Transverse colon (tissue), 4 donors: ENCODE measurements at regions not wholly inside any gene's neighbourhood (a gene's known extent, or its start where the extent isn't known, plus 50 kb on each side); places are given as distances from the start of the nearest gene placed in this dataset.

Experiments
- CTCF ChIP-seq, 5 experiments: fragments of 200-600 bp in 3 of 5; fragments of 450-650 bp in 2 of 5; sonication (generic) in 3 of 5; IDR thresholded peaks; 1 replicate in 2 of 5; 2 replicates in 3 of 5; pipeline ENCODE4 v1.5.1; 2016 to 2017; ENCODE audit warnings: antibody characterized with exemption in 5 of 5, inconsistent platforms in 3 of 5, mild to moderate bottlenecking in 2 of 5, moderate library complexity in 1 of 5
- EP300 ChIP-seq: sonication (generic); formaldehyde crosslinking; IDR thresholded peaks from one replicate; pipeline ENCODE4 v1.6.1; 2017; ENCODE audit warnings: antibody characterized with exemption, low read depth
- POLR2A ChIP-seq: fragments of 450-650 bp; IDR thresholded peaks from one replicate; pipeline ENCODE4 v1.6.1; 2016; ENCODE audit warnings: antibody characterized with exemption, mild to moderate bottlenecking, moderate library complexity
- POLR2AphosphoS5 ChIP-seq, 3 donors: sonication (generic); formaldehyde crosslinking; IDR thresholded peaks; one replicate each; pipeline ENCODE4 v1.6.1; 2016; ENCODE audit warnings: antibody characterized with exemption in 3 of 3

DNA sequence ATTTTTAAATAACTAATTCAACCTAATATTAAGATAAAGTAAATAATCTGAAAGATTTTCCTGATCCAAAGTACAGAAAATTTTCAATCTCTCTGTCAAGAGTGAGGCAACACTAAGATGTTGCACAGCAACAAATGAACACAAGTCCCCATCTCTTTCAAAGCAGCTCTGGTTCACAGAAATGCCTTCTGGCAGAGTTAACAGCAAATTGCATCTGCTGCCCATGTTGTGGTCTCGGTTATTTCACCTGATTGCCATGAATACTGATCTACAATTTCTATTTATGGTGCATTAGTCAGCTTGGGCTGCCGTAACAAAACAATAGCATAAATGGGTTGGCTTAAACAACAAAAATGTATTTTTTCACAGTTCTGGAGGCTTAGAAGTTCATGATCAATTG, 167.3 kb downstream of the BCHE start:
- TF ChIP-seq CTCF (IDR thresholded peaks at IDR 0.05) (no peak), POLR2AphosphoS5 (IDR thresholded peaks at IDR 0.05) (no peak), POLR2A (no peak), EP300 (no peak)
